ENCODE measurements at regions not wholly inside any gene's neighbourhood (a gene's known extent, or its start where the extent isn't known, plus 50 kb on each side); places are given as distances from the start of the nearest gene placed in this dataset.

- TF ChIP-seq CTCF (IDR thresholded peaks at IDR 0.05; ENCODE audit: low read depth, low read length) = no peak
- Histone ChIP-seq H3K4me3 (no peak overlapping the region), H3K27me3 (no peaks in the 10 kb centered on the region), H3K27ac (no peak overlapping the region), H3K9me3 (ENCODE audit: low read depth) (peaks cover 2% of the 10 kb centered on the region), H3K36me3 (no peaks in the 10 kb centered on the region), H3K4me1 (ENCODE audit: low read depth) (no peaks in the 10 kb centered on the region)
- no peak for DNase-seq (ENCODE audit: low read depth in 1 of 2, low spot score in 1 of 2)
Measured at GRCh38 chr9:12903316-12903715, 128.5 kb downstream of the LURAP1L start.

GRCh38 chr9:12904261-12905000 is 129.6 kb downstream of the LURAP1L start:
- no peak for TF ChIP-seq CTCF (IDR thresholded peaks at IDR 0.05; ENCODE audit: low read depth, low read length)
- Histone ChIP-seq H3K4me3 (no peak overlapping the region), H3K4me1 (ENCODE audit: low read depth) (no peaks in the 10 kb centered on the region), H3K36me3 (no peaks in the 10 kb centered on the region), H3K27me3 (no peaks in the 10 kb centered on the region), H3K9me3 (ENCODE audit: low read depth) (peaks cover 2% of the 10 kb centered on the region), H3K27ac (no peak overlapping the region)
- no peak for DNase-seq (ENCODE audit: low read depth in 1 of 2, low spot score in 1 of 2)

- no peak for DNase-seq (ENCODE audit: low read depth in 1 of 2, low spot score in 1 of 2)
- Histone ChIP-seq H3K27ac (no peak overlapping the region), H3K36me3 (no peaks in the 10 kb centered on the region), H3K4me3 (no peak overlapping the region), H3K9me3 (ENCODE audit: low read depth) (peaks cover 2% of the 10 kb centered on the region), H3K4me1 (ENCODE audit: low read depth) (no peaks in the 10 kb centered on the region), H3K27me3 (no peaks in the 10 kb centered on the region)
- TF ChIP-seq CTCF (IDR thresholded peaks at IDR 0.05; ENCODE audit: low read depth, low read length) = no peak
Measured at GRCh38 chr9:12906646-12907045, 131.8 kb downstream of the LURAP1L start.

- Histone ChIP-seq H3K4me1 (ENCODE audit: low read depth) (no peaks in the 10 kb centered on the region), H3K27me3 (no peaks in the 10 kb centered on the region), H3K36me3 (no peaks in the 10 kb centered on the region), H3K27ac (no peak overlapping the region), H3K4me3 (no peak overlapping the region), H3K9me3 (ENCODE audit: low read depth) (no peaks in the 10 kb centered on the region)
- no peak for DNase-seq (ENCODE audit: low read depth in 1 of 2, low spot score in 1 of 2)
- no peak for TF ChIP-seq CTCF (IDR thresholded peaks at IDR 0.05; ENCODE audit: low read depth, low read length)
Measured at GRCh38 chr9:12908895-12909294, 134.1 kb downstream of the LURAP1L start.

- no peak overlapping the region for H3K27ac ChIP-seq
- H3K4me1 ChIP-seq (ENCODE audit: low read depth) = no peaks in the 10 kb centered on the region
- H3K9me3 ChIP-seq (ENCODE audit: low read depth) = no peaks in the 10 kb centered on the region
- no peaks in the 10 kb centered on the region for H3K27me3 ChIP-seq
- no peak for TF ChIP-seq CTCF (IDR thresholded peaks at IDR 0.05; ENCODE audit: low read depth, low read length)
- no peak for DNase-seq (ENCODE audit: low read depth in 1 of 2, low spot score in 1 of 2)
- H3K36me3 ChIP-seq = no peaks in the 10 kb centered on the region
- H3K4me3 ChIP-seq = no peak overlapping the region
Measured at GRCh38 chr9:12915366-12915954, 140.6 kb downstream of the LURAP1L start.

Data from cardiac muscle cell (in vitro differentiated cells and primary cell).